ENCODE measurements at regions not wholly inside any gene's neighbourhood (a gene's known extent, or its start where the extent isn't known, plus 50 kb on each side); places are given as distances from the start of the nearest gene placed in this dataset.

DNA sequence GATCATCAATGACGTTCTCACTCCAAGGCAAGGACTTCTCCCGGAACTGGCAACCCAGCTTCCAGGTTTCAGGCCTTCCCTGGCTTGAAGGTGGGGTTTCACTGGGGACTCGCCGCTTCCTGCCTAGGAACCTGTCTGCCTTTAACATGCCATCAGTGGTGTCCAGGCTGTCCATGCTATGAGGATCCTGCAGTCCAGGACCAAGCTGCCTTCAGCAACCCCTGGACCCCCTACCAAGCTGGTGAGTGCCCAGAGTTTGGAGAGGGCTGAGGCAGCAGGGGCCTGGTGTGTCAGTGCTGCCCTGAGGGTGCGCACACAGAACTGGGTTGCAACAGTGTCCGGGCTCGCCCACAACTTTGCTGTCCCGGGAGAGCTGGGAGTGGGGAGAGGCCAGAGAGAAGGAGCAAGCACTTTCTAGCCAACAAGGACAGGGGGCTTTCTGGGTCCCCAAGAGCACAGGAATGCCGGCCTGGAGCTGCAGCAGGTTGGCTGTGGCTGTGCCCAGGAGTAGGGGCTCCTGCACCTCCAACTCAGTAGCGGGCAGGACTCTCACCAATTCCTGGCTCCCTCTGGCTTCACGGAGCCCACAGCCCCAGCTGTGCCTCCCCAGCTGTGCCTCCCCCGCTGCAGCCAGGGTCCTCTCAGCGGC lies 1563.2 kb upstream of the MIR17HG start:
- Mint-ChIP-seq H3K9me3 (peaks cover 6% of the 10 kb centered on the region), H3K27me3 (ENCODE audit: low read depth) (no peaks in the 10 kb centered on the region), H3K4me3 (no peak overlapping the region), H3K4me1 (ENCODE audit: low read depth) (no peaks in the 10 kb centered on the region), H3K27ac (no peak overlapping the region), H3K36me3 (ENCODE audit: low read depth) (no peaks in the 10 kb centered on the region)
- intact Hi-C loops (cut with micrococcal nuclease), result no loop called here
- no peak for DNase-seq
- CTCF ChIA-PET, result no interaction called here

DNA sequence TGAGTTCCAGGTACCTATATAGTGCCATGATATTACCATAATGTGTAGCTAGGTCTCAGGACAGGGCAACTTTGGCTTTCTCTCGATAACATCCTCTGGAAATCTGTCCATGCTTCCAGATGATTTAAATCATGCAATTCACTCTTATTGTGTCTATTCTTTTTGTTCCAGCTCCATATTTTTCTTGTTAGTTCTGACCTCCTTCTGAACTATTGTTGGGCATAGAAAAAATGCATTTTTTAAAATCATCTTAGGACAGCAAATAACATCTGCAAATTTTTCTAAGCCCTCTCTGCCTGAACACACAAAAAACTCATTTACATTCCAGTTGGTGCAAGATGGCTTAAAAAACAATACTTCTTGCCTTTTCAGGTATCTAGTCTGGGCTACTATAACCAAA lies 1561.0 kb upstream of the MIR17HG start:
- Mint-ChIP-seq H3K36me3 (ENCODE audit: low read depth) (no peaks in the 10 kb centered on the region), H3K9me3 (peaks cover 7% of the 10 kb centered on the region), H3K27ac (no peak overlapping the region), H3K27me3 (ENCODE audit: low read depth) (no peaks in the 10 kb centered on the region), H3K4me1 (ENCODE audit: low read depth) (no peaks in the 10 kb centered on the region), H3K4me3 (no peak overlapping the region)
- CTCF ChIA-PET, result interaction anchor here (0.7 kb wide), 1 partner anchor 234 kb away, joined by 4 read pairs; no protein-coding TSS in a partner anchor
- intact Hi-C loops (cut with micrococcal nuclease), result no loop called here
- DNase-seq, result no peak

DNA sequence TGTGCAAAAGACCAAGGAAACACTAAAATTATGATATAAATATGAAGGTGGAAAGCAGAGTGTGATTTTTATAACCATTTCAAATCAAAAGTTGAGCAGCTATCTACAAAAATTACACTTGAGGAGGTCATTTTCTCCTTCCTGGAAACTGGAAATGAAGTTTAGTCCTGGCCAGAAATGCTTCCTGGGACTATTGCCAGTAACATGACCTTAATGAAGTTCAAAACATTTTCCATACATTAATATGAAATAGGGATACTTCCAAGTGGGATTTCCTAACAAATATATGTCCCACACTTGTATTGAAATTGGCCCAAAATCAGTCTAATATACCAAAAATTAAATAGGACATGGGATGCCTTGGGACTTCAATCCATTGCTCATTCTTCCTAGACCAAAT lies 1556.8 kb upstream of the MIR17HG start:
- H3K27me3 Mint-ChIP-seq (ENCODE audit: low read depth), result no peaks in the 10 kb centered on the region
- H3K4me1 Mint-ChIP-seq (ENCODE audit: low read depth), result no peaks in the 10 kb centered on the region
- CTCF ChIA-PET, result no interaction called here
- no peaks in the 10 kb centered on the region for H3K36me3 Mint-ChIP-seq (ENCODE audit: low read depth)
- no peak overlapping the region for H3K4me3 Mint-ChIP-seq
- H3K9me3 Mint-ChIP-seq, result peaks cover 3% of the 10 kb centered on the region
- DNase-seq, result no peak
- no peak overlapping the region for H3K27ac Mint-ChIP-seq
- intact Hi-C loops (cut with micrococcal nuclease), result no loop called here

- no peaks in the 10 kb centered on the region for H3K36me3 Mint-ChIP-seq (ENCODE audit: low read depth)
- H3K4me3 Mint-ChIP-seq, result no peak overlapping the region
- intact Hi-C loops (cut with micrococcal nuclease), result no loop called here
- CTCF ChIA-PET, result no interaction called here
- no peaks in the 10 kb centered on the region for H3K4me1 Mint-ChIP-seq (ENCODE audit: low read depth)
- no peak for DNase-seq
- no peaks in the 10 kb centered on the region for H3K27me3 Mint-ChIP-seq (ENCODE audit: low read depth)
- peaks cover 5% of the 10 kb centered on the region for H3K9me3 Mint-ChIP-seq
- no peak overlapping the region for H3K27ac Mint-ChIP-seq
Measured at GRCh38 chr13:89791971-89792630, 1555.4 kb upstream of the MIR17HG start.

DNA sequence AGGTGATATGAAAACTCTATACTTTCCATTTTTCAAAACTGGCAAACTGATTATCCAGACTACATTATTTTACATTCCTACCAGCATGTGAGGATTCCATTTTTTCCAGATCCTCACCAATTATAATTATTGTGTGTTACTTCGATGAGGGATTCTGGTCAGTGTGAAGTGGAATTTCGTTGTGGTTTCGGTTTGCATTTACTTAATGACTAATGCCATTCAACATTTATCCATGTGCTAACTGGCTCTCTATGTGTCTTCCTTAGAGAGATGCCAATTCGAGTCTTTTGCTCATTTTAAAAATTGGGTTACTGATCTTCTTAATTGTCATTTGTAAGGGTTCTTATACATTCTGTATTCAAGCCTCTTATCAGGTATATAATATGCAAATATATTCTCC lies 1551.3 kb upstream of the MIR17HG start:
- Mint-ChIP-seq H3K4me3 (no peak overlapping the region), H3K27ac (no peak overlapping the region), H3K27me3 (ENCODE audit: low read depth) (no peaks in the 10 kb centered on the region), H3K4me1 (ENCODE audit: low read depth) (no peaks in the 10 kb centered on the region), H3K36me3 (ENCODE audit: low read depth) (no peaks in the 10 kb centered on the region), H3K9me3 (peaks cover 9% of the 10 kb centered on the region)
- no peak for DNase-seq
- CTCF ChIA-PET, result no interaction called here
- intact Hi-C loops (cut with micrococcal nuclease), result no loop called here

DNA sequence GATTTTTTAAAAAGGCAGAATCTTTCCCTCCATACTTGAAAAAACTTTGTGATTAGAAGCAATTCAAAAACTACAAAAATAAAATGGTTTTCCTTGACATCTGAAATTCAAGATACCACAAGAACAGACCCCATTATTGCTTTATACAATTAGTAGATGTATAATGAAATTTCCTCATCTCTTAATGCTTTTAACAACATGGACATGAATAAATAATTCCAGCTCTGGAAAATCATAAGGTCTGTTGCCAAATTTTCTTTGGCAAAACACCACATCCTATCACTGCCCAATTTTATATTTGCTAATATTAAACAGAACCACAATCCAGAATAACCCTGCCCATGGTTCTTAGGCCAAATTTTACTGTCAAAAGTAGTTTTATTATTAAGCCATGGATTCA lies 1543.6 kb upstream of the MIR17HG start:
- H3K27me3 Mint-ChIP-seq (ENCODE audit: low read depth), result no peaks in the 10 kb centered on the region
- CTCF ChIA-PET, result no interaction called here
- no peak overlapping the region for H3K4me3 Mint-ChIP-seq
- no peaks in the 10 kb centered on the region for H3K4me1 Mint-ChIP-seq (ENCODE audit: low read depth)
- peaks cover 8% of the 10 kb centered on the region for H3K9me3 Mint-ChIP-seq
- H3K36me3 Mint-ChIP-seq (ENCODE audit: low read depth), result no peaks in the 10 kb centered on the region
- DNase-seq, result no peak
- intact Hi-C loops (cut with micrococcal nuclease), result no loop called here
- no peak overlapping the region for H3K27ac Mint-ChIP-seq

GRCh38 chr13:89806594-89806993 lies 1540.9 kb upstream of the MIR17HG start:
- H3K27ac Mint-ChIP-seq, result no peak overlapping the region
- H3K4me1 Mint-ChIP-seq (ENCODE audit: low read depth), result no peaks in the 10 kb centered on the region
- intact Hi-C loops (cut with micrococcal nuclease), result no loop called here
- H3K36me3 Mint-ChIP-seq (ENCODE audit: low read depth), result no peaks in the 10 kb centered on the region
- DNase-seq, result no peak
- H3K4me3 Mint-ChIP-seq, result no peak overlapping the region
- no peaks in the 10 kb centered on the region for H3K9me3 Mint-ChIP-seq
- CTCF ChIA-PET, result no interaction called here
- H3K27me3 Mint-ChIP-seq (ENCODE audit: low read depth), result no peaks in the 10 kb centered on the region

DNA sequence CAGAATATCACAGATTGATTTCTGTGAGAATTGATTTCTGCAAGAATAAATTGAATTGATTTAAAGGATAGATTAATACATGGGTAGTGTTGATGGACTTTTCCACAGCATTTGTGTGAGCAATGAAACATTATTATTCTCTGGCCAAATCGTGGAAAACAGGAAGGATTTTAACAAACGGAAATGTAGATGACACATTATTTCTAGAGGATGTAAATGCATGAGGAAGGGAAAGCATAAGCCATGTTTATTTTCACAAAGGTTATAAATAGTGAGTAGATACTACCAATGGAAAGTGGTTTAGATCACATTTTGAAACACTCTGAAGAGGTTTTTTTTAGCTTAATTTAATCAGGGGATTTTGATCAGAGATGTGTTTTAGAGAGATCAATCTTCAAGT lies 1534.6 kb upstream of the MIR17HG start:
- Mint-ChIP-seq H3K4me1 (ENCODE audit: low read depth) (no peaks in the 10 kb centered on the region), H3K4me3 (no peak overlapping the region), H3K9me3 (peaks cover 13% of the 10 kb centered on the region), H3K27me3 (ENCODE audit: low read depth) (no peaks in the 10 kb centered on the region), H3K36me3 (ENCODE audit: low read depth) (no peaks in the 10 kb centered on the region), H3K27ac (no peak overlapping the region)
- CTCF ChIA-PET, result no interaction called here
- intact Hi-C loops (cut with micrococcal nuclease), result no loop called here
- DNase-seq, result no peak

DNA sequence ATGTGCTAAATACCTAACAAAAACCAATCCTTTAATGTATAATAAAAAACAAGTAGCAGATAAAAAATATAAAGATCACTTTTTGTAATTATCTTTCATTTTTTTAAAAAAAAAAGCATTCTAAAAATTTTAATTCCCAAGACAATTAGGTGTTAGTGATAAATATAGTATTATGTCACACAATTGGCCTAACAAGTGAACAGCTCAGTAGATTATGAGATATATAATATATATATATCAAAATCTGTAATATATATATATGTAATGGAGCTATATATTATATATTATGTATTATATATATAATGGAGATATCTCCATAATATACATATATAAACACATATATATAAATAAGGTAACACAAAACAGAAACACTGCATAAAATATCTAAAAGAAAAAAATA lies 1531.1 kb upstream of the MIR17HG start:
- CTCF ChIA-PET, result no interaction called here
- no peak overlapping the region for H3K4me3 Mint-ChIP-seq
- no peak for DNase-seq
- H3K27me3 Mint-ChIP-seq (ENCODE audit: low read depth), result no peaks in the 10 kb centered on the region
- H3K4me1 Mint-ChIP-seq (ENCODE audit: low read depth), result no peaks in the 10 kb centered on the region
- H3K9me3 Mint-ChIP-seq, result peaks cover 19% of the 10 kb centered on the region
- H3K36me3 Mint-ChIP-seq (ENCODE audit: low read depth), result no peaks in the 10 kb centered on the region
- intact Hi-C loops (cut with micrococcal nuclease), result no loop called here
- H3K27ac Mint-ChIP-seq, result no peak overlapping the region

- no peak for DNase-seq
- Mint-ChIP-seq H3K27ac (no peak overlapping the region), H3K9me3 (peaks cover 7% of the 10 kb centered on the region), H3K4me3 (no peak overlapping the region), H3K4me1 (ENCODE audit: low read depth) (no peaks in the 10 kb centered on the region), H3K27me3 (ENCODE audit: low read depth) (no peaks in the 10 kb centered on the region), H3K36me3 (ENCODE audit: low read depth) (no peaks in the 10 kb centered on the region)
- intact Hi-C loops (cut with micrococcal nuclease), result loop anchor here (10.0 kb wide), 1 partner anchor 678 kb away; no protein-coding TSS in a partner anchor
- CTCF ChIA-PET, result no interaction called here
Measured at GRCh38 chr13:89822467-89822866, 1525.0 kb upstream of the MIR17HG start.

DNA sequence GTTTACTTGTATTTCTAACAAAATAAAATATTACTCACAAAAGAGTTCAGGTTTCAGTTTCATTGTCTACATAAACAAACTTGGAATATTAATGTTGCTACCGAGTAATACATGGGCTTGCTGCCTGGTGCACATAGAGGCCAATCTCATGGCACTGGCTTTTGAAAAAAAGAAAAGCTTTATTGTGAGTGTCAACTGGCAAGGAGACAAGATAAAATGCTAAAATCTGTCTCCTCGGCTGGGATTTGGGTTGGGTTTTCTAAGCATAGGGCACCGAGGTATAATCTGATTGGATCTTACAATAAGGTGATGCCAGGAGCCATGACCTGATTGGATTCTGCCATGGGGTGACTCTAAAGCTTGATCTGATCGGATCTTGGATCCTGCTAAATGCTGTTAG lies 1519.9 kb upstream of the MIR17HG start:
- Mint-ChIP-seq H3K36me3 (ENCODE audit: low read depth) (no peaks in the 10 kb centered on the region), H3K4me1 (ENCODE audit: low read depth) (no peaks in the 10 kb centered on the region), H3K4me3 (no peak overlapping the region), H3K9me3 (peaks cover 5% of the 10 kb centered on the region), H3K27ac (no peak overlapping the region), H3K27me3 (ENCODE audit: low read depth) (no peaks in the 10 kb centered on the region)
- CTCF ChIA-PET, result no interaction called here
- intact Hi-C loops (cut with micrococcal nuclease), result loop anchor here (10.0 kb wide), 1 partner anchor 683 kb away; no protein-coding TSS in a partner anchor
- DNase-seq, result no peak

- Mint-ChIP-seq H3K36me3 (ENCODE audit: low read depth) (no peaks in the 10 kb centered on the region), H3K4me3 (no peak overlapping the region), H3K27ac (no peak overlapping the region), H3K27me3 (ENCODE audit: low read depth) (no peaks in the 10 kb centered on the region), H3K9me3 (peaks cover 5% of the 10 kb centered on the region), H3K4me1 (ENCODE audit: low read depth) (no peaks in the 10 kb centered on the region)
- CTCF ChIA-PET, result no interaction called here
- no peak for DNase-seq
- intact Hi-C loops (cut with micrococcal nuclease), result loop anchor here (10.0 kb wide), 1 partner anchor 684 kb away; no protein-coding TSS in a partner anchor
Measured at GRCh38 chr13:89828506-89828905, 1519.0 kb upstream of the MIR17HG start.

- H3K36me3 Mint-ChIP-seq (ENCODE audit: low read depth), result no peaks in the 10 kb centered on the region
- CTCF ChIA-PET, result no interaction called here
- no peak overlapping the region for H3K27ac Mint-ChIP-seq
- intact Hi-C loops (cut with micrococcal nuclease), result no loop called here
- H3K4me1 Mint-ChIP-seq (ENCODE audit: low read depth), result no peaks in the 10 kb centered on the region
- no peak overlapping the region for H3K4me3 Mint-ChIP-seq
- H3K9me3 Mint-ChIP-seq, result peaks cover 5% of the 10 kb centered on the region
- DNase-seq, result no peak
- H3K27me3 Mint-ChIP-seq (ENCODE audit: low read depth), result no peaks in the 10 kb centered on the region
Measured at GRCh38 chr13:89831157-89831556, 1516.3 kb upstream of the MIR17HG start.

All from activated naive CD4-positive, alpha-beta T cell treated with anti-CD3 and anti-CD28 coated beads for 36 hours (primary cell).